Smooth muscle cell (in vitro differentiated cells): ENCODE measurements at regions not wholly inside any gene's neighbourhood (a gene's known extent, or its start where the extent isn't known, plus 50 kb on each side); places are given as distances from the start of the nearest gene placed in this dataset.
"Not testable (repeated sequence)": the region's sequence is repeated elsewhere in the genome, so short reads cannot be mapped to it uniquely, and the experiment has no call there.

Experiments used
- DNase-seq: peaks from one replicate; lab custom pipeline; 2025; ENCODE audit not compliant: unreplicated experiment; lab: John Stamatoyannopoulos, UW
- H2AFZ ChIP-seq: fragments of 200-600 bp; sonication (generic); 2 replicates; pipeline ENCODE4 v1.6.0; 2016; ENCODE audit warnings: antibody characterized with exemption, low read depth, mild to moderate bottlenecking
- H3F3A ChIP-seq: fragments of 200-600 bp; sonication (generic); 2 replicates; pipeline ENCODE4 v1.6.0; 2017; ENCODE audit warnings: antibody characterized with exemption, low read depth
- H3K27ac ChIP-seq: fragments of 200-600 bp; sonication (generic); 2 replicates; pipeline ENCODE4 v1.5.1; 2016; ENCODE audit warnings: low read depth, mild to moderate bottlenecking
- H3K27me3 ChIP-seq: fragments of 200-600 bp; sonication (generic); 2 replicates; pipeline ENCODE4 v1.6.1; 2016; ENCODE audit warnings: low read depth, mild to moderate bottlenecking
- H3K36me3 ChIP-seq: fragments of 200-600 bp; sonication (generic); 2 replicates; pipeline ENCODE4 v1.5.1; 2016; ENCODE audit warnings: low read depth
- H3K4me1 ChIP-seq: fragments of 200-600 bp; sonication (generic); 2 replicates; pipeline ENCODE4 v1.5.1; 2016; ENCODE audit warnings: low read depth
- H3K4me2 ChIP-seq: fragments of 200-600 bp; sonication (generic); 2 replicates; pipeline ENCODE4 v1.6.0; 2016; ENCODE audit warnings: mild to moderate bottlenecking
- H3K4me3 ChIP-seq: fragments of 200-600 bp; sonication (generic); 2 replicates; pipeline ENCODE4 v1.5.1; 2016; ENCODE audit warnings: mild to moderate bottlenecking
- H3K79me2 ChIP-seq: fragments of 200-600 bp; sonication (generic); 2 replicates; pipeline ENCODE4 v1.6.0; 2016; ENCODE audit warnings: low read depth, mild to moderate bottlenecking
- H3K9ac ChIP-seq: fragments of 200-600 bp; sonication (generic); 2 replicates; pipeline ENCODE4 v1.6.0; 2016; ENCODE audit warnings: low read depth
- H3K9me3 ChIP-seq: fragments of 200-600 bp; sonication (generic); replicated peaks from 2 replicates; pipeline ENCODE4 v1.5.1; 2016; ENCODE audit warnings: low read depth
- H4K20me1 ChIP-seq: fragments of 200-600 bp; sonication (generic); 2 replicates; pipeline ENCODE4 v1.6.0; 2016; ENCODE audit warnings: low read depth
- CTCF ChIP-seq: fragments of 200-600 bp; sonication (generic); IDR thresholded peaks from 2 replicates; pipeline ENCODE4 v1.5.1; 2017; ENCODE audit warnings: borderline replicate concordance, mild to moderate bottlenecking, antibody characterized with exemption; ENCODE audit not compliant: insufficient read depth, poor library complexity, severe bottlenecking
- WGBS: methylation state at CpG from one replicate; pipeline ENCODE4 v1.1.7; 2016; ENCODE audit warnings: low lambda C conversion rate; 5-methylcytosine and 5-hydroxymethylcytosine counted together

GRCh38 chr10:26374426-26374825 lies 63.7 kb upstream of the APBB1IP start:
- TF ChIP-seq CTCF, result no peak
- no peak for DNase-seq
- Histone ChIP-seq H3K27ac (no peak overlapping the region), H3K9ac (no peak overlapping the region), H4K20me1 (no peaks in the 10 kb centered on the region), H3K4me1 (no peaks in the 10 kb centered on the region), H3K9me3 (no peaks in the 10 kb centered on the region), H3F3A (no peaks in the 10 kb centered on the region), H3K27me3 (no peaks in the 10 kb centered on the region), H3K36me3 (no peaks in the 10 kb centered on the region), H3K4me2 (no peak overlapping the region), H2AFZ (no peak overlapping the region), H3K4me3 (no peak overlapping the region), H3K79me2 (no peaks in the 10 kb centered on the region)
- WGBS, result 98% methylated on average over 4 of the region's 4 CpGs

GRCh38 chr10:26377224-26377810 lies 60.8 kb upstream of the APBB1IP start:
- not testable (repeated sequence) for DNase-seq, H3K4me3 ChIP-seq, H4K20me1 ChIP-seq, H3K4me2 ChIP-seq, H3K9me3 ChIP-seq, H3K36me3 ChIP-seq, H2AFZ ChIP-seq, H3F3A ChIP-seq, H3K27me3 ChIP-seq, H3K79me2 ChIP-seq, H3K9ac ChIP-seq, H3K4me1 ChIP-seq, H3K27ac ChIP-seq
- 31% methylated on average over 9 of the region's 9 CpGs for WGBS

GRCh38 chr10:26378861-26379294 lies 59.3 kb upstream of the APBB1IP start:
- Histone ChIP-seq H3K27me3 (no peaks in the 10 kb centered on the region), H4K20me1 (no peaks in the 10 kb centered on the region), H3F3A (no peaks in the 10 kb centered on the region), H3K9me3 (no peaks in the 10 kb centered on the region), H3K27ac (no peak overlapping the region), H3K4me2 (no peak overlapping the region), H3K4me1 (no peaks in the 10 kb centered on the region), H3K79me2 (no peaks in the 10 kb centered on the region), H2AFZ (no peak overlapping the region), H3K9ac (no peak overlapping the region), H3K36me3 (no peaks in the 10 kb centered on the region), H3K4me3 (no peak overlapping the region)
- DNase-seq, result no peak
- 50% methylated on average over 5 of the region's 5 CpGs for WGBS
- no peak for TF ChIP-seq CTCF

GRCh38 chr10:26380815-26381214 lies 57.3 kb upstream of the APBB1IP start:
- Histone ChIP-seq H3K4me1 (no peaks in the 10 kb centered on the region), H3K27me3 (no peaks in the 10 kb centered on the region), H3K27ac (no peak overlapping the region), H3K36me3 (no peaks in the 10 kb centered on the region), H3K4me2 (no peak overlapping the region), H3K79me2 (no peaks in the 10 kb centered on the region), H2AFZ (no peak overlapping the region), H3K4me3 (no peak overlapping the region), H3F3A (no peaks in the 10 kb centered on the region), H3K9me3 (no peaks in the 10 kb centered on the region), H3K9ac (no peak overlapping the region), H4K20me1 (no peaks in the 10 kb centered on the region)
- 68% methylated on average over 5 of the region's 5 CpGs for WGBS
- no peak for TF ChIP-seq CTCF
- DNase-seq, result no peak
